ENCODE measurements at regions not wholly inside any gene's neighbourhood (a gene's known extent, or its start where the extent isn't known, plus 50 kb on each side); places are given as distances from the start of the nearest gene placed in this dataset.
A peak's percentile ranks its signal among the peaks of the same experiment; 100 is the strongest.

- peak; percentile 71; the same call in 1 of the 2 replicates for TF ChIP-seq ZNF614 (CRISPR knock-in tag; IDR thresholded peaks at IDR 0.05; ENCODE audit: borderline replicate concordance)
- TF ChIP-seq ERF (CRISPR knock-in tag; IDR thresholded peaks at IDR 0.05), result peak; percentile 54; the same call in 1 of the 2 replicates
- TF ChIP-seq ZNF292 (CRISPR knock-in tag; IDR thresholded peaks at IDR 0.05; ENCODE audit: borderline replicate concordance, low read depth), result peak; percentile 56; the same call in 1 of the 2 replicates
- peak; percentile 93 for TF ChIP-seq SOX5 (CRISPR knock-in tag; IDR thresholded peaks at IDR 0.05; ENCODE audit: borderline replicate concordance)
- TF ChIP-seq AHDC1 (CRISPR knock-in tag; IDR thresholded peaks at IDR 0.05; ENCODE audit: borderline replicate concordance), result peak; percentile 79; the same call in 1 of the 2 replicates
- peak; percentile 41; the same call in 1 of the 2 replicates for TF ChIP-seq ZNF574 (CRISPR knock-in tag; IDR thresholded peaks at IDR 0.05)
- TF ChIP-seq CEBPG (CRISPR knock-in tag; IDR thresholded peaks at IDR 0.05), result 0 out of 2 replicates have a peak, but pooled peaks have one; percentile 6
- TF ChIP-seq TEAD3 (CRISPR knock-in tag; optimal IDR thresholded peaks at IDR 0.05; ENCODE audit: borderline replicate concordance), result peak; percentile 24
- peak; percentile 52; the same call in 1 of the 2 replicates for TF ChIP-seq ZNF121 (CRISPR knock-in tag; IDR thresholded peaks at IDR 0.05)
- TF ChIP-seq CBX5 (CRISPR knock-in tag; IDR thresholded peaks at IDR 0.05; ENCODE audit: borderline replicate concordance), result peak; percentile 72; the same call in 1 of the 2 replicates
- 0 out of 2 replicates have a peak, but pooled peaks have one; percentile 7 for TF ChIP-seq HMG20B (CRISPR knock-in tag; conservative IDR thresholded peaks at IDR 0.05)
- peak; percentile 61; the same call in 1 of the 2 replicates for TF ChIP-seq ZNF792 (CRISPR knock-in tag; IDR thresholded peaks at IDR 0.05)
- 0 out of 2 replicates have a peak, but pooled peaks have one; percentile 36 for TF ChIP-seq MEIS1 (CRISPR knock-in tag; IDR thresholded peaks at IDR 0.05; ENCODE audit: borderline replicate concordance)
- peak; percentile 73 for TF ChIP-seq POGZ (CRISPR knock-in tag; IDR thresholded peaks at IDR 0.05)
- peak; percentile 51; the same call in 1 of the 2 replicates for TF ChIP-seq ZNF609 (CRISPR knock-in tag; IDR thresholded peaks at IDR 0.05; ENCODE audit: borderline replicate concordance)
- peak; percentile 54; the same call in 1 of the 2 replicates for TF ChIP-seq SMAD3 (CRISPR knock-in tag; IDR thresholded peaks at IDR 0.05)
Measured at GRCh38 chr1:148424143-148425003, 58.7 kb downstream of the PPIAL4G start (continued).
